HG03060 (cell line): ENCODE measurements at regions not wholly inside any gene's neighbourhood (a gene's known extent, or its start where the extent isn't known, plus 50 kb on each side); places are given as distances from the start of the nearest gene placed in this dataset.

ENCODE experiments used
- ATAC-seq: cut with Tn5 transposase; IDR thresholded peaks from one replicate; pipeline ENCODE4 v1.9.1; 2021; ENCODE audit warnings: low read depth, moderate number of reproducible peaks; ENCODE audit not compliant: unreplicated experiment

GRCh38 chr4:104763554-104764222 is 269.0 kb upstream of the CXXC4 start:
- no peak for ATAC-seq

GRCh38 chr4:104766676-104767075 is 272.0 kb upstream of the CXXC4 start:
- no peak for ATAC-seq

- ATAC-seq: no peak
These were observed 278.2 kb upstream of the CXXC4 start for GRCh38 chr4:104772849-104773248.

- no peak for ATAC-seq
These were observed 300.7 kb upstream of the CXXC4 start for GRCh38 chr4:104795264-104795939.

- no peak for ATAC-seq
These were observed 317.0 kb upstream of the CXXC4 start for GRCh38 chr4:104811727-104812126.

- ATAC-seq: no peak
These were observed 321.0 kb upstream of the CXXC4 start for GRCh38 chr4:104815665-104816064.

- no peak for ATAC-seq
These were observed 323.9 kb upstream of the CXXC4 start for GRCh38 chr4:104818579-104818978.

- no peak for ATAC-seq
These were observed 320.5 kb upstream of the TET2 start for GRCh38 chr4:104826171-104826570.

- ATAC-seq: no peak
These were observed 316.9 kb upstream of the TET2 start for GRCh38 chr4:104829761-104830160.

- ATAC-seq: no peak
These were observed 298.0 kb upstream of the TET2 start for GRCh38 chr4:104848597-104849225.

GRCh38 chr4:104859601-104860237 is 287.0 kb upstream of the TET2 start:
- no peak for ATAC-seq

- ATAC-seq: peak; percentile 79
These were observed 286.2 kb upstream of the TET2 start for GRCh38 chr4:104860238-104861123.

- ATAC-seq: no peak
These were observed 279.9 kb upstream of the TET2 start for GRCh38 chr4:104866809-104867208.

- ATAC-seq: peak; percentile 22
These were observed 278.1 kb upstream of the TET2 start for GRCh38 chr4:104868533-104868932.

GRCh38 chr4:104868958-104869357 is 277.7 kb upstream of the TET2 start:
- peak; percentile 90 for ATAC-seq

- no peak for ATAC-seq
These were observed 276.8 kb upstream of the TET2 start for GRCh38 chr4:104869831-104870230.

- ATAC-seq: no peak
These were observed 276.0 kb upstream of the TET2 start for GRCh38 chr4:104870495-104871233.

GRCh38 chr4:104878936-104879335 is 267.7 kb upstream of the TET2 start:
- no peak for ATAC-seq

- no peak for ATAC-seq
These were observed 267.3 kb upstream of the TET2 start for GRCh38 chr4:104879367-104879766.

- no peak for ATAC-seq
These were observed 266.8 kb upstream of the TET2 start for GRCh38 chr4:104879854-104880253.
